Smooth muscle cell (in vitro differentiated cells): ENCODE measurements at regions not wholly inside any gene's neighbourhood (a gene's known extent, or its start where the extent isn't known, plus 50 kb on each side); places are given as distances from the start of the nearest gene placed in this dataset.
"Not testable (repeated sequence)": the region's sequence is repeated elsewhere in the genome, so short reads cannot be mapped to it uniquely, and the experiment has no call there.

Experiments used
- DNase-seq: peaks from one replicate; lab custom pipeline; 2025; ENCODE audit not compliant: unreplicated experiment; lab: John Stamatoyannopoulos, UW
- H2AFZ ChIP-seq: fragments of 200-600 bp; sonication (generic); 2 replicates; pipeline ENCODE4 v1.6.0; 2016; ENCODE audit warnings: antibody characterized with exemption, low read depth, mild to moderate bottlenecking
- H3F3A ChIP-seq: fragments of 200-600 bp; sonication (generic); 2 replicates; pipeline ENCODE4 v1.6.0; 2017; ENCODE audit warnings: antibody characterized with exemption, low read depth
- H3K27ac ChIP-seq: fragments of 200-600 bp; sonication (generic); 2 replicates; pipeline ENCODE4 v1.5.1; 2016; ENCODE audit warnings: low read depth, mild to moderate bottlenecking
- H3K27me3 ChIP-seq: fragments of 200-600 bp; sonication (generic); 2 replicates; pipeline ENCODE4 v1.6.1; 2016; ENCODE audit warnings: low read depth, mild to moderate bottlenecking
- H3K36me3 ChIP-seq: fragments of 200-600 bp; sonication (generic); 2 replicates; pipeline ENCODE4 v1.5.1; 2016; ENCODE audit warnings: low read depth
- H3K4me1 ChIP-seq: fragments of 200-600 bp; sonication (generic); 2 replicates; pipeline ENCODE4 v1.5.1; 2016; ENCODE audit warnings: low read depth
- H3K4me2 ChIP-seq: fragments of 200-600 bp; sonication (generic); 2 replicates; pipeline ENCODE4 v1.6.0; 2016; ENCODE audit warnings: mild to moderate bottlenecking
- H3K4me3 ChIP-seq: fragments of 200-600 bp; sonication (generic); 2 replicates; pipeline ENCODE4 v1.5.1; 2016; ENCODE audit warnings: mild to moderate bottlenecking
- H3K79me2 ChIP-seq: fragments of 200-600 bp; sonication (generic); 2 replicates; pipeline ENCODE4 v1.6.0; 2016; ENCODE audit warnings: low read depth, mild to moderate bottlenecking
- H3K9ac ChIP-seq: fragments of 200-600 bp; sonication (generic); 2 replicates; pipeline ENCODE4 v1.6.0; 2016; ENCODE audit warnings: low read depth
- H3K9me3 ChIP-seq: fragments of 200-600 bp; sonication (generic); replicated peaks from 2 replicates; pipeline ENCODE4 v1.5.1; 2016; ENCODE audit warnings: low read depth
- H4K20me1 ChIP-seq: fragments of 200-600 bp; sonication (generic); 2 replicates; pipeline ENCODE4 v1.6.0; 2016; ENCODE audit warnings: low read depth
- WGBS: methylation state at CpG from one replicate; pipeline ENCODE4 v1.1.7; 2016; ENCODE audit warnings: low lambda C conversion rate; 5-methylcytosine and 5-hydroxymethylcytosine counted together

GRCh38 chr17:15802917-15803316 is 70.8 kb downstream of the TBC1D26 start:
- H3K27me3 ChIP-seq, H3K9ac ChIP-seq, H4K20me1 ChIP-seq, H3K4me2 ChIP-seq, H3K4me3 ChIP-seq, H3K27ac ChIP-seq, H2AFZ ChIP-seq, H3K9me3 ChIP-seq, H3F3A ChIP-seq, H3K36me3 ChIP-seq, DNase-seq, H3K79me2 ChIP-seq, H3K4me1 ChIP-seq: not testable (repeated sequence)
- WGBS: 100% methylated on average over 1 of the region's 1 CpG

- DNase-seq, H3K9ac ChIP-seq, H4K20me1 ChIP-seq, H2AFZ ChIP-seq, H3K27ac ChIP-seq, H3K4me3 ChIP-seq, H3K9me3 ChIP-seq, H3K4me1 ChIP-seq, H3K27me3 ChIP-seq, H3K36me3 ChIP-seq, H3F3A ChIP-seq, H3K79me2 ChIP-seq, H3K4me2 ChIP-seq: not testable (repeated sequence)
- WGBS: 95% methylated on average over 4 of the region's 4 CpGs
Measured at GRCh38 chr17:15806825-15807224, 74.7 kb downstream of the TBC1D26 start.

- not testable (repeated sequence) for DNase-seq, H3K27me3 ChIP-seq, H2AFZ ChIP-seq, H3K9me3 ChIP-seq, H3K4me1 ChIP-seq, H3K4me3 ChIP-seq, H3K9ac ChIP-seq, H3F3A ChIP-seq, H3K4me2 ChIP-seq, H4K20me1 ChIP-seq, H3K27ac ChIP-seq, H3K79me2 ChIP-seq, H3K36me3 ChIP-seq
- WGBS: 51% methylated on average over 7 of the region's 7 CpGs
Measured at GRCh38 chr17:15813388-15813787, 81.3 kb downstream of the TBC1D26 start.

DNA sequence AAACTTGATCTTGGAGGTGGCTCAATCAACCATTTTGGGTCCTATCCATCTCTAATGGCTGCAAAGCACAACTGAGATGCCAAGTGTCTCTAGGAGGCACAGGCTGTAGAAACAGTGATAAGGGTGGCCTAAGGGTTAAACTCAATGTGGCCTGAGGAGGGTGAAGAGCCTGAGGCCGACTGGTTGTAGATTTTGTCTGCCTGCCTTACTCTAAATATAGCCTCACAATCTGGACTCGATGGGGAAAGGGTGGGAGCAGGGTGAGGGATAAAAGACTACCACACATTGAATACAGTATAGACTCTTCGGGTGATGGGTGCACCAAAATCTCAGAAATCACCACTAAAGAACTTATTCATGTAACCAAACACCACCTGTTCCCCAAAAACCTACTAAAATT is 81.9 kb downstream of the TBC1D26 start:
- H2AFZ ChIP-seq, H3K4me2 ChIP-seq, H3K27ac ChIP-seq, DNase-seq, H3K36me3 ChIP-seq, H3K4me3 ChIP-seq, H3K4me1 ChIP-seq, H4K20me1 ChIP-seq, H3K27me3 ChIP-seq, H3K79me2 ChIP-seq, H3K9me3 ChIP-seq, H3K9ac ChIP-seq, H3F3A ChIP-seq: not testable (repeated sequence)
- 77% methylated on average over 3 of the region's 3 CpGs for whole genome bisulfite sequencing

DNA sequence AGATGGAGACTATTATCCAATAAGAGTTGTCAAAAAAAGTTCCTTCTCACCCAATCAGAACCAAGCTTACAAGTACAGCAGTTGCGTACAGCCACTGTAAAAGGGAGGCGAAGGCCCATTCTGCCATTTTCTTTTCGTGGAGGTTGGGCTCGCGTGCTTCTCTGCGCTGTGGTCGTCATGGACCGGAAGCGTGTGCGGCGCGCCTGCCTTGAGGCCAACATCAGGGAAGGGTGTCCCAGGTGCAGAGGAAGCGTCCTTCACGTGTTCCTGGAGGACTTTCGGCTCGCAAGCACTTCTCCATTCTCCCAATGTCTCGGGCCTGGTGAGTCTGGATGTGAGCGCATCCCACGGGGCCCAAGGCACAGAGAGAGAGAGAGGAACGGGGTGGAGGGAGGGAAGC is 85.8 kb downstream of the TBC1D26 start:
- not testable (repeated sequence) for DNase-seq, H4K20me1 ChIP-seq, H3K4me1 ChIP-seq, H3K79me2 ChIP-seq, H3F3A ChIP-seq, H3K36me3 ChIP-seq, H3K4me3 ChIP-seq, H2AFZ ChIP-seq, H3K27me3 ChIP-seq, H3K9me3 ChIP-seq, H3K4me2 ChIP-seq, H3K9ac ChIP-seq, H3K27ac ChIP-seq
- 95% methylated on average over 20 of the region's 20 CpGs for WGBS

- H3K79me2 ChIP-seq, H3K27me3 ChIP-seq, H3K27ac ChIP-seq, DNase-seq, H2AFZ ChIP-seq, H3K4me2 ChIP-seq, H3K36me3 ChIP-seq, H3K4me3 ChIP-seq, H3K9ac ChIP-seq, H3K4me1 ChIP-seq, H4K20me1 ChIP-seq, H3F3A ChIP-seq, H3K9me3 ChIP-seq: not testable (repeated sequence)
- WGBS: 86% methylated on average over 5 of the region's 5 CpGs
Measured at GRCh38 chr17:15822280-15822679, 90.2 kb downstream of the TBC1D26 start.
